Activated CD4-positive, alpha-beta T cell treated with anti-CD3 and anti-CD28 coated beads, Interleukin-2, Interleukin-6, amounts not matched to agents 100 ng/mL and 50 ng/mL, durations not matched to agents 16 hours and 8 hours (primary cell): ENCODE measurements at regions not wholly inside any gene's neighbourhood (a gene's known extent, or its start where the extent isn't known, plus 50 kb on each side); places are given as distances from the start of the nearest gene placed in this dataset.
"Not testable (repeated sequence)": the region's sequence is repeated elsewhere in the genome, so short reads cannot be mapped to it uniquely, and the experiment has no call there.

Experiments used
- DNase-seq: peaks from one replicate; pipeline ENCODE4 v3.0.0-alpha.2; 2020

GRCh38 chr4:154907345-154908045, 126.4 kb downstream of the RBM46 start:
- not testable (repeated sequence) for DNase-seq

DNA sequence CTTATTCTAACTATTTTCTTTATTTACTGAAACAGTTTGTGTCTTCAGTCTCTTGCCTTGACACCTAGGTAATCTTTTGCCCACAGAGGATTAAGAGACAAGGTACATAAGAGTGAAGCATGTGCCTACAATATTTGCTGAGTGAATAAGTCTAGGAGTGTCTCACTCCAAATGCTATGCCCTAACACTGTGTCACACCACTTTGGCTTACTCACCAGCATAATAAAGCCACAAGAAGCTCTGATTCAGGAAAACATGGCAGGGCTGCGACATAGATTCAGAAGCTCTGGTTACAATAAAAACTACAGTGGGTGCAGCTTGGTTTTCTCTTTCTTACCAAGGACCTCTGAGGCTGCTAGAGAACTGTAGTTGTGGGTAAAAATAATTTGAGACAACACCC, 127.1 kb downstream of the RBM46 start:
- DNase-seq = no peak

GRCh38 chr4:154911097-154911496, 130.0 kb downstream of the RBM46 start:
- DNase-seq = no peak

DNA sequence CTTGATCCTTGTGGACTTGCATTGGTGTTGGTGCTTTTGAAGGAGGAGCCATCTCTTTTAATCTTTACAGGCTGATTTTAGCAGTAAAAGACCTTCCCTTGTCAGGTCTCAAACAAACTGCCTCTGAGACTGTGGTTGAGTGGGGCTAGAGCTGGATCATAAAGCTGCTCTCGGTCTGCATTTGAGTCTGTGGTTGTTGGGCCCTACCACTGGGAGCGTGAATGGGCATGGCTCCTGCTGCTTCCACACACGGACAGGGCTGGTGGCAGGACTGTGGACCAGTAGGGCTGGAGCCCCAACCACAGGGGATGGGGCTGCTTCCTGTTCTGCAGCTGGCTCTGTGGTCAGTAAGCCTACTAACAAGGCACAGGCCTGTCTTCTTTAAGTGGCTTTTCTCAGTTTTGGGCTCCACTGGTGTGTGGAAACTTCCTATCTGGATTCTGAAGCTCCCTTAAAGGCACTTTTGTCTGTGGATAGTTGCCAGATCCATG, 130.6 kb downstream of the RBM46 start:
- DNase-seq = no peak

DNA sequence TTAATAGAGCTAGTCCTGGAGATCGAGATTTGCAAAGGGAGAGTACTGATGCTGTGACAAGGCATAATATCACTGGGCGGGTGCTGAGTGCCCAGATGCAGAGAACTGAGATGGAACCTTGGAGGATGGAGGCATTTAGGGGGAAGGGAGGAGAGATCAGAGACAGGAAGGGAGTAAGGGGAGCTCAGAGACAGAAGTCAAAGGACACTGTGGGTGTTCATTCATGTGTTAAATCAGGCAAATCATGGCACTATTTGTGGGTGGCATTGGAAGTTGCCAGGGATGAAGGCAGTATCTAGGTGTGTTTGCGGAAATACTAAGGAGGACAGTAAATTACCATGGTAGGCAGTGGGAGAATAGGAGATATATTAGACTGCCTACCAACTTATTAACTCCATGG, 135.0 kb downstream of the RBM46 start:
- no peak for DNase-seq

DNA sequence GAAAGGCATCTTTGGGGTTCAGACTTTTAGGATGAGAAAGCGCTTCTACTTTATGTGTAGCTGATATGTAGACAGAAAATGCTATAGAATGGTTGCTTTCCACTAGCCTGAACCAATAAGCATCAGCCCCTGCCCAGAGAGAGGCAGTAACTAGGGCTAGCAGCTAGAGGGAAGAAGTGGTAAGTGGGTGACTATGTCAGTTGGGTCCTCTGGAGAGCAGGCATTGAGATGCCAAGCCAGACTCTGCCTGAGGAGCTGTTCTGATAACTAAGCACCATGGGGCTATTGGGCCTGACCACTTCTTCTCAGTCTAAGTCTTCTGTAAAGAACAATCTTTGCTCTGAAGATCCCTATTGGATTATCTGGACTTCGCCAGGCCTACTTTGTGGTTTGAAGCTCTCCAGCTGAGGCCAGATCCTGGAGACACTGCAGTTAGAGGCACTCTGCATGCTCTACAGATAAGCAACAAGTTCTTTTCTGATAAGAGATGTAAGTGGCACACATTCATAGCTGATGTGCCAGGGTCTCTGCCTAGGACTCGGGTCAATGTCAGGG, 146.1 kb downstream of the RBM46 start:
- no peak for DNase-seq

GRCh38 chr4:154928640-154929257, 147.7 kb downstream of the RBM46 start:
- no peak for DNase-seq

DNA sequence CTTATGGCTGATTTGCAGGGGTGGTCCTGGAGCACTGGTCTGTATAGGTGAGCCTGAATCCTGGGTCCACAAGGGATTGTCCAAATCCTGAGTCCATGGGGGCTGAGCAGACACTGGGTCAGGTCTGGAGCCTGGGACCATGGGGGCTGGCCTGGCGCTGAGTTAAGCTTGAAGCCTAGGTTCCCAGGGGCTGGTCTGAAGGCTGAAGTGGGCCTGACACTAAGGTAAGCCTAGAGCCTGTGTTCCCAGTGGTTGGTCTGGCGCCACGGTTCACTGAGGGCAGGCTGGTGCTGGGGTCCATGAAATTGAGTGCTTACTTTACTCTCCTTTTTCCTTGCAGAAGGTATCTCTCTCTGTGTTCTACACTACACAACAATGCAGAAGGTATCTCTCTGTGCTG, 155.8 kb downstream of the RBM46 start:
- no peak for DNase-seq

DNA sequence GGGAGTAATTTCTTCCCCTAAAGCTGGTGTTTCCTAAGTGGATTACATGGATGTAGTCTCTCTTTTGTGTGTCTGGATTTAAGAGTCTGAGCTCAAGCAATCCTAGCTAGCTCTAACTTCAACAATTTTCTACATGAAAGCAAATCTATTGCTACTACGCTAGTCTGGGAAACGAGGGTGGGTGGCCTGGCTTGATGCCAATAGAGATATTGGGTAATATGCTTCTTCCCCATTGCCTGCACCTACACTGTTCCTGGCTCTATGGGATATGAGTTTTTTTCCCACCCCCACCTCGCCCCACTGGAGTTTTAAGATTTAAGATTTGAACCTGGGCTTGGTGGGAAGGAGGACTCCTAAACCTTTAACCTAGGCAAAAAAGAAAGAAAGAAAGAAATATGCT, 158.8 kb downstream of the RBM46 start:
- no peak for DNase-seq

DNA sequence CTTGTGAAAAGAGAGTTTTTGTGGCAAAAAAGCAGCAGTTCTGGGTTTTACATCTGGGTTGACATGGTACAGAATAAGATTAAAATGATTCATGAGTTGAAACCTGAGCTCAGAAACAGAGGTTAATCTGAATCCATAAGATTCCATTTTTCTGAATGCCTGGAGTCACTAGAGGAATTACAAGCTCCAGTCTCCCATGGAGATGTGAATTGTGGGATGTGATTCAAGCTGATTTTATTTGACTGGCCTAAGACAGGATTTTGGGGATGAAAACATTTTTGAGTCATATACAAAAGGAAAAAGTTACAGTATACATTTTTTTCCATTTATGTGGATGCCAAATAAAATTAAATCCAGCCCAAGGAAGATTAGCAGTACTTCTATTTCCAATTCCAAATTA, 161.1 kb downstream of the RBM46 start:
- no peak for DNase-seq

DNA sequence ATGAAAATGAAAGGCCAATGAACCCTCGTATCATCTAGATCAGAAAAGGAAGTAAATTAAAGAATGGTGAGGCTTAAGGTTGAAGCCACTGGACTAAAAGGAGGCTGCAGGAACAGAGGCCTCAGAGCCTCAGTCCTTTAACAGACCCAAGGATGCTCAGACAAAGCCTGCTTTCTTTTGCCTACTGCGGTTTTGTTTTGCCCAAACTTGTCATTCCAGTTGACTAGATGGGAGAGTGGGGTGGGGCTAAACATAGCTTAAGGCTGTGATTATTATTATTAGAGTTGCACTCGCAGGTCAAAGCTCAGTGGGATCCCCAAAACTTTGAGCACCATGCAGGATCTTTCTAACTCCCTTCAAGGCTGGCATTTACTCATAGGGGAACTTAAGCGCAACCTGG, 163.9 kb downstream of the RBM46 start:
- DNase-seq = no peak

- no peak for DNase-seq
Measured at GRCh38 chr4:154946113-154946512, 165.0 kb downstream of the RBM46 start.

DNA sequence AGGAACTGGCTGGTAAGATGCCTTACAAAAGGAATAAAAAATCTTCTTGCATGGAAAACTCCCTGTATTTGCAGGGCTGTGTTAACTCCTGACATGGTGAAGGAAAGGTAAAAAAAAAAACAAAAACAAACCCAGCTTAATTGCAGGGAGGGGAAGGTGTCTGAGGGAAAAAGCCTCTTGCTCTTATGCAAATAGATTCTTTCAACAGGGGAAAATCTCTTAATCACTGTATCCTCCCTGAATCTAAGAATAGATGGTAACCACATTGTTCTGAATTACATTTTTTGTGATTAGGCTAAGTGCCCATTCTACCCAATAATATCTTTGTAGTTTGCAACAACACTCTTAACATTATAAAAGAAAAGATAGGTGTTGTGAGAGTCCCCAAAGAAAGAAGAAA, 172.6 kb downstream of the RBM46 start:
- DNase-seq = no peak

GRCh38 chr4:154954117-154954516, 173.0 kb downstream of the RBM46 start:
- DNase-seq = no peak

DNA sequence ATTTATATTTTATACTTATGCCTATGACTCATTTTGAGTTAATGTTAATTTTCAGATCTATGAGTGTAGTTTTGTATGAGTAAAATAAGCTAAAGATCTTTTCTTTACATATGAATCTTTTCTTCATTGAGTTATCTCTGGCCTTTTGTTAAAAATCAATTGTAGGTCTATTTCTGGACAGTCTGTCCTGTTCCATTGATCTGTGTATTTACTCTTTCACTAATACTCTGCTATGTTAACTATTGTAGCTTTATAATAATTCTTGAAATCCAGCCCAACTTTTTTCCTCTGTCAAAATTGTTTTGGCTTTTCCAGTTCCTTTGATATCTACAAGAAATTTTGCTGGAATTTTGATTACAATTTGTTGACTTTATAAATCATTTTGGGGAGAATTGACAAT, 177.0 kb downstream of the RBM46 start:
- no peak for DNase-seq

- no peak for DNase-seq
Measured at GRCh38 chr4:154958621-154959358, 177.7 kb downstream of the RBM46 start.

DNA sequence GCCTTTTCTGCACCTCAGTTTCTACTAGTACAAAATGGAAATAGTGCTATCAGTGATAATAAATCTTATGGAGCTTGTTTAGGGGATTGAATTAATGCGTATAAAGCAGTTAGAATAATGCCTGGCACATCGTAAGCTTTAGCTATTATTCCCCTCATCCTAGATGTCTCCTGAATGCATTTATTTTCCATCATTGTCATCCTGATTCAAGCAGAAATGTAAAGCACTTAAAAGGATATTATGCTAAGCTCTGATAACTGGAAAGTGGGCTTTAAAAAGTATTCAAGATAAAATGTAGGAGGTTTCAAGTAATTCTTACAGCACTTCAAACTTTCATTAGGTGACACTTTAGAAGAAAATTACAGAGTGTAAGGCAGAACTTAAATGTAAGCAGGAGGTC, 178.7 kb downstream of the RBM46 start:
- DNase-seq = no peak

- no peak for DNase-seq
Measured at GRCh38 chr4:154960476-154960875, 179.4 kb downstream of the RBM46 start.

- no peak for DNase-seq
Measured at GRCh38 chr4:154961263-154961662, 180.2 kb downstream of the RBM46 start.

DNA sequence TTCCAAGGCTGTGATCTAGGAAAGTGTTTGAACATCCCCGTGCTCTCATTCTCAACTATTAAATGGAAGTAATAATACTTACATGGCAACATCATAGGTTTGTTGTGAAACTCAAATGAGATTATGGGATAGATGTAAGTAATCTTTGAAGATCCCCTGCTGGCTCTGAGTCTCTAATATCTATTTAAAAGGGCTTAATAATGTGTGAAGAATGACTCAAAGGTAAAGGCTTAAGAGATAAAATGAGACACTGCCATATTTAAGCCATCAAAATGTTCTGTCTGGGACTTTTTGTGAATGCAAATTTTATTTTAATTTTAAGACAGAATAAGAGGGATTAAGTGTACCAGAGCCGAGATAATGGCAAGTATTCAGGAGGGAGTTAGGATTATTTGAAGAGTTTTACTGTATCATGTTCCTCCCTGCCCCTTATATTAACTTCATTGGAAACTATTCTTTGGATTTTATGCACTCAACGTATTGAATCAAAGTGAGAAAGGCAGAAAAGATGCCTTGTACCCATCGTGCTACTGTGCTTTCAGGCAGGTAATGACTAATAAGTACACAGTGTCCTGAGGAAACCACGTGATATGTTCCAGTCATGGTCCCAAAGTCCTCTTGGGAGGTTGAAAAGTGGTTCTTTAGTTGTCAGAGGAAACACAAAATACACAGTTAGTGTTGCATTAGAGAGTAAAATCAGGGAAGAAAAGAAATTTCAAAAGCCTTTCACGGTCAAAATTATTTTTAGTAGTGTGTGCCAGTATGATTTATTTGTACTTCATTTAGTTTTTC, 192.4 kb downstream of the RBM46 start:
- DNase-seq = no peak

DNA sequence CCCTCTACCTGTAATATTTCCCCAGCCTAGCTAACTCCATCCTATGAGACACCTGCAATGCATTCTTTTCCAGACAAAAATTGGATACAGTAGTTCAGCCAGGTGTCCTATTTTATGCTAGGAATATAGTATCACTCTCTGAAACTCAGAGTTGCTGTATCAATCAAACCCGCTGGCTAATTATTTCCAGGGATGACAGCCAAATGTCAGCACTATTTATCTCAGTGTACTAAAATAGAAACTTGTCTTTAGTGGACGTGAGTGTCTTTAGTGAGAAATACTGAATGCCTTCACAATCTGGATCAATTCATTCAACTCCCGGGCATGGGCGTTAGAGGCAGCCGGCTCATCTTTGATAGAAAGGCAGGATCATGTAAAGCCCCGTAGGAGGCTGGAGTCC, 196.2 kb downstream of the RBM46 start:
- DNase-seq = no peak

- DNase-seq = peak; percentile 51
Measured at GRCh38 chr4:154982187-154983047, 201.3 kb downstream of the RBM46 start.
